GM13976 (cell line): ENCODE measurements at regions not wholly inside any gene's neighbourhood (a gene's known extent, or its start where the extent isn't known, plus 50 kb on each side); places are given as distances from the start of the nearest gene placed in this dataset.

ENCODE experiments used
- DNase-seq: peaks from one replicate; pipeline ENCODE4 v3.0.0; 2012; ENCODE audit warnings: low spot score
- in situ Hi-C: fragments of 300-500 bp; cut with MboI; formaldehyde crosslinking; loops from one replicate; pipeline ENCODE4 v1.12.0; 2022; ENCODE audit warnings: low sequenced_read_pairs, mixed read lengths, inconsistent platforms; ENCODE audit not compliant: unreplicated experiment
- TF ChIP-seq, protein P1 (sequence below): IDR thresholded peaks from 2 replicates; pipeline ENCODE4 v1.5.1; 2012; ENCODE audit warnings: borderline replicate concordance, mild to moderate bottlenecking; ENCODE audit not compliant: insufficient read depth; ENCODE audit errors: extremely low read depth, missing control alignments, control extremely low read depth

DNA sequence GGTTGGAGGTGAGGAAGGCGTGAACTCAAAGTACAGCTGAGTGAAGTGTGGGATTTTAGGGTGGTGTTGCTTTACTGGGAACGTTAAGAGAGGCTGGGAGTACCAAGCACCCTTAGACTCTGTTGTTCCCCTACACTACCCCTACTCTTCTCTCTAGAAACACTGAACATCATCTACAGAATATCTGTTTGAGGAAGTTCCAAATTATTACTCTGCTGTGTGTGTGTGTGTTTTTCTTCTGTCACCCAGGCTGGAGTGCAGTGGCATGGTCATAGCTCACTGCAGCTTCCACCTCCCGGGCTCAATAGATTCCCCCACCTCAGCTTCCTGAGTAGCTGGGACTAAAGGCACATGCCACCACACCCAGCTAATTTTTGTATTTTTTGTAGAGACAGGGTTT lies 76.7 kb upstream of the AP1S2 start:
- TF ChIP-seq, protein P1, sequence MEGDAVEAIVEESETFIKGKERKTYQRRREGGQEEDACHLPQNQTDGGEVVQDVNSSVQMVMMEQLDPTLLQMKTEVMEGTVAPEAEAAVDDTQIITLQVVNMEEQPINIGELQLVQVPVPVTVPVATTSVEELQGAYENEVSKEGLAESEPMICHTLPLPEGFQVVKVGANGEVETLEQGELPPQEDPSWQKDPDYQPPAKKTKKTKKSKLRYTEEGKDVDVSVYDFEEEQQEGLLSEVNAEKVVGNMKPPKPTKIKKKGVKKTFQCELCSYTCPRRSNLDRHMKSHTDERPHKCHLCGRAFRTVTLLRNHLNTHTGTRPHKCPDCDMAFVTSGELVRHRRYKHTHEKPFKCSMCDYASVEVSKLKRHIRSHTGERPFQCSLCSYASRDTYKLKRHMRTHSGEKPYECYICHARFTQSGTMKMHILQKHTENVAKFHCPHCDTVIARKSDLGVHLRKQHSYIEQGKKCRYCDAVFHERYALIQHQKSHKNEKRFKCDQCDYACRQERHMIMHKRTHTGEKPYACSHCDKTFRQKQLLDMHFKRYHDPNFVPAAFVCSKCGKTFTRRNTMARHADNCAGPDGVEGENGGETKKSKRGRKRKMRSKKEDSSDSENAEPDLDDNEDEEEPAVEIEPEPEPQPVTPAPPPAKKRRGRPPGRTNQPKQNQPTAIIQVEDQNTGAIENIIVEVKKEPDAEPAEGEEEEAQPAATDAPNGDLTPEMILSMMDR, result no peak
- in situ Hi-C loops, result no loop called here
- no peak for DNase-seq

DNA sequence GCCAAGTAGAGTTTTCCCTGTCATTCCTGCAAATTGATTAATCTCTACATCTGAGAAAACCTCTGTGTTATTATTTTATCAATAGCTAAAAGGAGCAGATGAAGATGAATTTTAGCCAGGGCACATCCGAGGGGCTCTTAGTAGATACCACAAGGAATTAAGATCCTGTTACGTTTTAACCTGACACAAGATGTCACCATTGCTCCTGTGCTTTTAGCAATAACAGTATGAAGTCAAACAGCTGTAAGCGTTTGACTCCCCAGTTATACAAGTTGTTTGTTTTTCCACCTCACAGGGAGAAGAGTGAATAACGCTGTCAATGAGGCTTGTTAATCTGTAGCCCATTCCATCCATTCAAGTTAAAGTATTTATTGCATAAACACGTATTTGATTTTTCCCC lies 76.0 kb upstream of the AP1S2 start:
- in situ Hi-C loops, result no loop called here
- DNase-seq, result peak; percentile 16
- TF ChIP-seq, protein P1, result no peak

DNA sequence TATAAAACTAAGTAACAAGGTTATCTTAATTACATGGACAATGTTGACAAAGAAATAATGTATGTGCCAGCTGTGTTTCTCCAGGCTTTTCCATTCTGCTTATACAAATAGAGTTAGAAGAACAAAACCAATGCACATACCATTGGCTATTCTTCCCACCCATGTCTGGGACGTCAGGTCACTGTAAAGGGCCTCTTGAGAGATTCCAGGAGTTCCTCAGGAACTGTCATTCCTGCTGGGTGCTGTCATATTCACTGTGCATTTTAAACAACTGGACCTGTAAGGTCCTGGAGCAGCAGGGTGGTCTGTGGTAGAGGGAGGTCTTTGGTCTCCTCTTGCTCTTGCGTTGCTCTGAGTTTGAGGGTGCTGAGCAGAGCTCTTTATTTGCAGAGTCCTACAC lies 74.6 kb upstream of the AP1S2 start:
- no peak for DNase-seq
- TF ChIP-seq, protein P1, result no peak
- in situ Hi-C loops, result no loop called here

DNA sequence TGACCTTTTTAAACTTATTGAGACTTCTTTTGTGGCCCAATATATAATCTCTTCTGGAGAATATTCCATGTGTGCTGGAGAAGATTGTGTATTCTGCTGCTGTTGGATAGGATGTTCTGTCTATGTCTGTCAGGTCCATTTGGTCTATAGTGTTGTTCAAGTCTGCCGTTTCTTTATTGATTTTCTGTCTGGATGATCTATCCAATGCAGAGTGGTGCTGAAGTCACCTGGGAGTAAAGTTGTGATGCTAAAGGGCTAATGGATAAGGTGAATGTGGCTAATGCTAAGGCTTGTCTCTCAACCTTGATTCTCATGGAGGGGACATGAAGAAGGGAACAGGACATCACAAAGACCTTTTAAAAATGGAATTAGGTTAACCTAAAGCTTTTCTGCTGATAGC lies 72.0 kb upstream of the AP1S2 start:
- TF ChIP-seq, protein P1, result no peak
- in situ Hi-C loops, result no loop called here

DNA sequence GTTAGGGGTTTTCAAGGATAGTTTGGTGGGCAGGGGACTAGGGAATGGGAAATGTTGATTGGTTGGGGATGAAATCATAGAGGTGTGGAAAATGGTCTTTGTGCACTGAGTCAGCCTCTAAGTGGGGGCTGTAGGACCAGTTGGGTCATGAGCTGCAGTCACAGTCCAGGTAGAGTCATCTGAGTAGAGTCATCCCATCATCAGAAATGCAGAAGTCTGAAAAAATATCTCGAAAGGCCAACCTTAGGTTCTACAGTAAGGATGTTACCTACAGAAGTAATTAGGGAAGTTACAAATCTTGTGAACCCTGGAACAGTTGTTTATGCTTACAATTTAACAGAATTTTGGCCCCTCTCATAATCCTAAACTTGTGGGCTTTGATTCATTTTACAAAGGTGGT lies 63.4 kb upstream of the AP1S2 start:
- in situ Hi-C loops, result no loop called here
- TF ChIP-seq, protein P1, result no peak
- no peak for DNase-seq

More for the DNA sequence above, 72.0 kb upstream of the AP1S2 start:
- no peak for DNase-seq

DNA sequence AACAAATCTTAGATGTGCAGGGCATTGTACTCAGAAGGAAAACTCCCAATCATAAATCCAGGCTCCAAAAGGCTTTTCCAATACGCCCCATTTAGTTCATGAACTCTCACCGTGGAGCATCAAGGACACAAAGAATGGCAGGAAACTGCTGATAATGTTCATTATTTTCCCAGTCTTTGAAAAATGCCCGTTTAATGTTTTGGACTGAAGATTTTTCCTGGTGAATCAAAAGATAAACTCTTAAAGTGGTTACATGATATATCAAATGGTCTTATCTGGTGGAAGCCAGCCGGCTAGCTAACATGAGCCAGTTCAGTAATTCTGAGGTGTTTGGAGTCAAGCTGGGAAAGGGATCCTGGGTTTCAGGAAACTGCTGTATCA lies 62.1 kb upstream of the AP1S2 start:
- no peak for DNase-seq
- TF ChIP-seq, protein P1, result no peak
- in situ Hi-C loops, result no loop called here
